Activated CD4-positive, alpha-beta T cell treated with anti-CD3 and anti-CD28 coated beads, Interleukin-2, amount 50 U/mL, for 4 hours (primary cell): ENCODE measurements at regions not wholly inside any gene's neighbourhood (a gene's known extent, or its start where the extent isn't known, plus 50 kb on each side); places are given as distances from the start of the nearest gene placed in this dataset.

Source experiments
- DNase-seq, 2 experiments: peaks; one replicate each; pipeline ENCODE4 v3.0.0-alpha.2; 2020

DNA sequence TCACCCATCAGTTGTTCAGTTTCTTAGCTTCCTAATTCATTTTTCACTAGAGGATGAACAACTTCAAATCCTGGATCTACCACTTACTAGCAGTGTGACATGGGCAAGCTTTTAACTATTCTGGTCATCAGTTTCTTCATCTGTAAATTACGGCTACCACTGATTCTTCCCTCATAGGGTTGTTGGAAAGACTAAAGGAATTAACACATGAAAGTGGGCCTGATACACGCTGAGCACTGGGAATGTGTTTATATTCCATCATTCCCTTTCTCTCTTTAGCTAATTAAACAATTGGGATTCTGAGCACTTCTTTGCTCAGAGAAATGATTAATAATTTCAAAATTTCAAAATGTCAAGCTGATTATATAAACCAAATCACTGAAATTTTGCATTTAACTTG, 862.3 kb upstream of the GCFC2 start:
- no peak for DNase-seq

DNA sequence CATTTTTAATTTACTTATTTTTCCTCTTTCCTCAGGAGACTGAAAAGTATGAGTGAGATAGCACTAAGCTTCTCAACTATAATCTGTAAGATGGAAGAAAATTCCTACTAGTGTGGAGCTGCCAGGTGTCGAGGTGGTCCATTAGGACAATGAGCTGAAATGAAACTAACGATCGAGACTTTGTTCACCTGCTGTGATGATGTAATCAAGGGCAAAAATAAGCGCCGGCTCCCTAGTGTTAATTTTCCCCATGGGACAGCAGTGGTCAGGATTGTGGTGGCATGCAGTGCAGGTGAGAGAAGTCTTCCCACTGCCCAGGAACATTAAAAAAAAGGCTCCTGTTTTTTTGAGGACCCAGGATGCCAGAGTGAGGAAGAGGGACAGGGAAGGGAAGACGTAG, 859.1 kb upstream of the GCFC2 start:
- no peak for DNase-seq

DNA sequence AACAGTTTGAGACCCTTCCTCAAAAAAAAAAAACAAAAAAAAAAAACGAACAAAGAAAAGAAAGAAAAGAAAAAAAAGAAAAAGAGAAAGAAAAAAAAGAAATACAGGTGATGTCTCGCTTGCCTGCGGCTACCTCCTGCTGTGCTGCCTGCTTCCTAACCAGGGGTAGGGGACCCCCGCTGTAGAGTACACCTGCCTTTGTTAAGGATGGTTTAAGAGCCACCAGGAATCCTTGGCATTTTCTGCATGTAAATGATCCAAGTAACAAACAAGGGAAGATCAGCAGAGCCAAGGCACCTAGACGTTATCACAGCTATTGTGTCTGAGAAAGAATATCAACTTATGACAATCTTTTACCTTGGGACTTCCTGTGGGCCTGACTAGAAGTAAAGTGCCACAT, 856.8 kb upstream of the GCFC2 start:
- DNase-seq = no peak

DNA sequence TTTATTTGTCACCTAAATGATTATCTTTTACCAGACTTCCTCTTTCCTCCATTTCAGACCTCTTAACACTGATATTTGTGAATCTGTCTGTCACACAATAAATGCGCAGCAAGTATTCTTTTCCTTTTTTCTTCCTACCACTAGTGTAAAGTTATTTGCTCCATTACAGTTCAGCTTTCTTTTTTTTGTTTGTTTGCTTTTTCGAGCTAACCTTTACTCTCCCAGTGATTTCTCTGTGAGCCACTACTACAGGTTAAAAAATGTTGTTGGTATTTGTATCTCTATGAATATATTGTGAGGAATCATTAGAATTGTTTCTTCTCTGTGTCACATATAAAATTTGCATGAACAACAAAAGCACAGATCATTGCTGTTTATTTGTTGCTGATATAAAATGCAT, 854.0 kb upstream of the GCFC2 start:
- DNase-seq = no peak

DNA sequence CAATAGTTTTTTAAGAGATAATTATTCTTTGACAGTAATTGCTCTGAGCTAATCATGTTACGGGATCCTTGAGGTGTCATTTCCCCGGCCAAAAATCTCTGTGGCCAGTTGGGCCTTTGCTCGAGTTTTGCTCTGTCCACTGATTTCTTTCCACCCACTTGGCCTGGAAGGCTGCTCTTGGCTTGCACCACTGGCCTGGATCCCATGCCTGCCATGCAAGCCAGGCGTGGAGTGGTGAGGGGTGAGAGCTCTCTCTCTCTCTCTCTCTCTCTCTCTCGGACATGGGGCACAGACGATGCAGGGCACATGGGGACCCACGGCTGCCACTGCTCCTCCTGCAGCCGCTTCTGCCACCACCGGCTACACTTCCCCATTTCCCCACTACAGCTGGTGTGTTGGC, 853.0 kb upstream of the GCFC2 start:
- no peak for DNase-seq

DNA sequence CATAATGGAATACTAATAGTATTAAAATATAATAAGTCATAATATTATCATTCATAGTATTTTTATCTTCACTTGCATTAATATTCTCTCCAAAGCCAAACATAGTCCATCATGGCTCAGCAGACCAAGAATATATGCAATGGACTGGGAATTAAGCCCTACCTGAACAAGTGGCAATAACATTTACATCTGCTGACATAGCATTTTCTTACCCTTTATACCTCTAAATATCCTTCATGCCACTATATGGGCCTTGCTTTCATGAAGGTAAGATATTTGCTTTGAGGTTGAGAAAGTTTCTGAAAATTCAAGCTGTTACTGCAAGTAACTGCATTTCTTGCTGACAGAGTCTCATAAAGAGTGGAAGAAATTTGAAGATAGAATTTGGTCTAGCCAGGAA, 847.4 kb upstream of the GCFC2 start:
- no peak for DNase-seq

DNA sequence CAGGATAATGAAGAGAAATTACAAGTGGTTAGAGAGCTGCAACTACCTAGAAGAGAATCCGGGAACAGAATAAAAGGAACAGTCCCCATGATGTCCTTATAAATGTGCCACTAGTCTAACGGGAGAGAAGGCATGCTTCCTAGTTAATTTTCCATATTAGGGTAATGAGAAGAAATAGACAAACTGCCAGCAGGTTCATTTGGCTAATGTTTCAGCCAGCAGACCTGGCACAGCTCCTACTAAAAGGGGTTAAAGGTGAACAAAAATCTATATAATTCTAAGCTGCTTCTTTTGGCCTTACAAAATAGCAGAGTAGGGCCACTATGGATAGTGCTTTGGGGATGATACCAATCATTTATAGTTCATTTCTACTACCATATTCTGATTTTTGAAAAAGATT, 845.3 kb upstream of the GCFC2 start:
- no peak for DNase-seq

DNA sequence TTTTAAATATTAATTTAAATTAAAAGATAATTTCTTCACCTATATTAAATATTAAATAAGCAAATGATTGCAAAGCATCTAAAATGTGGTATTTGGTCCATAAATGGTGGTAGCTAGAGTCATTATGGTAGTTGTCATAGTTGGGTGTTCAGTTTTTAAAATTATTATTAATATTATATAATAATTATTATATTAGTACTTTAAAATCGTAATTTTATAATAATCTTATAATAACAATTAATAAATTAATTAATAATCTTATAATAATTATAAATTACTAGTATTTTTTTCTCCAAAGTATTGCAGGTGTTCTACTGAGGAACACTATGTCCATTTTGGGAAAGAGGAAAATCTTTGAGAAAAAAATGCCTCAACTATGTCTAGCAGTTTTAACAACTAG, 835.5 kb upstream of the GCFC2 start:
- DNase-seq = no peak

DNA sequence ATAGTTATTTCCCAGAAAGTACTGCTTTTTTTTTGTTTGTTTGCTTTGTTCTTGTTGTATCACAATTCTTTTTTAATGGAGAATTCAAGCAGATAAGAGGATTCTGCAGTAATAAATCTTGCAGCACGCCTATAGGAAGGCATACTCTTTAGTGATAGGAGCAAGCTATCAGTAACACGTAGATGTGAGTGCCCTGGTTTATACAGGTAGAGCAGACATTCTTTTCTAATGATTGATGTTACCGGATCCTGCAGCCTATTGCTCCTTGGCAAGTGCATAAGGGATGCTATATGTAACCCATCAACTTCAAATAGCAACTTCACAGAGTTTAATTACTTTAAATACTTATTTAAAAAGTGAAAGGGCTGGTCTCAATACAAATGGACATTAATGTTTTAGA, 834.2 kb upstream of the GCFC2 start:
- no peak for DNase-seq

DNA sequence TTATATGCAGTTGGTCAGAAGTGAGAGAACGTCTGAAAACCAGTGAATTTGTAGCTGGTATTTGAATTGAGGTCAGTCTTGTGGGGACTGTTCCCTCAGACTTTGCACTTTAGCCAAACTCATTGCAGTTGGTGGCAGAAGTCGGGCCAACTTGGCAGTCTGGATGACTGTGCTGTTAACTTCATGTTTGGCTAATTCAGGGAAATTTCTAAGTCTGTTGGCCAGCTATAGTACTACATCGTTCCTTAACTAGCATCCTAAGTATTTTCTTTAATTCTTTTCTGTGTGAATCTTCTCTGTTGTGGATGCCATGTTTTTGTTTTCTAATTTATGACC, 806.8 kb upstream of the GCFC2 start:
- DNase-seq = no peak

DNA sequence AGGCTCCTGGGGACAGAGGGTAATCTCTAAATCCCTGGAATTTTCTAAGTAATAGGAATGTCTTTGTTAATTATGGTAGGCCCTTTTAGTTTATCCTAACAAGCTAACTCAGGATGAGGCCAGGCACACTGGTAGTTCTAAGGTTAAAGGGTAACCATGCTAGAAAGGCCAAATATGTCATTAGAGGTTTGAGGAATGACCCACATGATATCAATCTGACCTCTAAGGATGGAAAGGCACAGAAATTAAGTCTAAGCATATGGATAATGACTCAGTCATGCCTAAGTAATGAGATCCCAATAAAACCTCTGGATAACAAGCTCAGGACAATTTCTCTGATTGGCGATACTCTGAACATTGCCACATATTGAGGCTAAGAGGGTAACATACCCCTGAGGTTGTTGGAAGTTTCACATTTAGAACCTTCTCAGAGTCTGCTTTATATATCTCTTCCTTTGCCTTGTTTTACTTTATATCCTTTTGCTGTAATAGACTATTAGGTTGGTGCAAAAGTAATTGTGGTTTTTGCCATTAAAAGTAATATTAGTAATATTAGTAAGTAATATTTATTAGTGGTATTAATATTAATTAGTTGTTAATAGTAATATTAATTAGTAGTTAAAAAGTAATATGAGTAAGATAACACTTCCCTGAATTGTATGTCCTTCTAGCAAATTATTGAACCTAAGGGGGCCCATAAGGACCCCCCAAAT, 806.3 kb upstream of the GCFC2 start:
- no peak for DNase-seq

DNA sequence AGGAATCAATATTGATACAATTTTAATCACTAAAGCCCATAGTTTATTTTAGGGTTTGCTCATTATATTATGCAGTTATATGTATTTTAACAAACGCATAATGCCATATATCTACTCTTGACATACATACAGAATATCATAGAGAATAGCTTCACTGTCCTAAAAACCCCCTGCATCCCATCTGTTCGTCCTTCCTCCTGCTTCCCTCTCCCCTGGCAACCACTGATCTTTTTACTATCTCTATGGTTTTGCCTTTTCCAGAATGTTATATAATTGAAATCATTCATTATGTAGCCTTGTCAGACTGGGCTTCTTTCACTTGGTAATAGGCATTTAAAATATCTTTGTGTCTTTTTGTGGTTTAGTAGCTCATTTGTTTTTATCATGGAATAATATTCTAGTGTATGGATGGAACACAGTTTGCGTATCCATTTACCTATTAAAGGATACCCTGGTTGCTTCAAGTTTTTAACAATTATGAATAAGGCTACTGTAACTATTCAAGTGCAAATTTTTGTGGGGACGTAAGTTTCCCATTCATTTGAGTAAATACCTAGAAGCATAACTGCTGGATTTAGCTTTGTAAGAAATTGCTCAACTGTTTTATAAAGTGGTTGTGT, 801.6 kb upstream of the GCFC2 start:
- no peak for DNase-seq

DNA sequence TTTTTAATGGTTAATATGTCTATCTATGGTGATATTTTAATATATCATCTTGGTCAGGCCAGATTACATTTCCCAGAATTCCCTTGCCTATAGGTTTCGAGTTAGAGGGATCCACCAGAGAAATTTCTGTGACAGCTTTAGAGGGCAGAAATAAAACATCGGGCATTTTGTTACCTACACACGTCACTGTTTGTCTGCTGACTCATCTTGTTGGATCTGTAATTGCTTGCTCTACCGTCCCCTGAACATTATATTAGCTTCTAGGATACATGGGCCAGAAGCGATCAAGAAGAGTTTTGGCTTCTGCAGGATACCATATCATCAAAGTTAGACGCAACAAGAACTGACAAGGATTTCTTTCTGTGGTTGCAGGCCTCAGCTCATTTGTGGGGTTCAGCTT, 795.8 kb upstream of the GCFC2 start:
- no peak for DNase-seq

DNA sequence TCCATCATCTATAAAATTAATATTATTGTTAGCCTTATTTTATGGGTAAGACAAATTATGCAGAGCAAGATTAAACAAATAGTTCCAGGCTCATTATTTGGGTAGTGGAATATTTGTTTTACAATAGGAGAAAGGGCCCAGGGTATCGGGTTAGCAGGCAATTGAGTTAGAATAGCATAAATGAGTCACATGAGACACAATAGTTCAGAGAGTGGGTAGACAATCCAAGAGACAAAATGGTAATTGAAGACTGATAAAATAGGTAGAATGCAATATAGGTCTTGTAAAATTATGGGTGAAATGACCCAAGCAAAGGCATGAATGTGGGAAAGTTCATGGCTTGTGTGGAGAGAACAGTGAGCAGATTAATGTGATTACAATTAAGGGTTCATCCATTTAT, 790.9 kb upstream of the GCFC2 start:
- no peak for DNase-seq

DNA sequence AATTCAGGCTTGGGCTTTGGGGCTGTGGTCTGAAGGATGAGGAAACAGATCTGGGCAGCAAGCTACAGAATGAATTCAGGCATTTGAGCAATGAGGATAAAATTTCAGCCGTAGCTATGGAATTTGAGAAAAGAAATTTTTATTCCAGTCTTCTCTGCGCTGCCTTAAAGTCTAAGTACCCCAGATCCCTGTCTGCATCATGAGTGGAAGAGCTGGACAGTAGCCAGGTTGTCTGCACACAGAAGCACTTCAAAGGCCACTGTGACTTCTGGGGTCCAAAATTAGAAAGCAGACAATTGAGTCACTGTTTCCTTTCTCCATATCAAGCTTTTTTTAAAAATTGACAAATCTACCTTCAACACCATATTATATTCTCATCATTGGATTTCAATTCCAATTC, 787.6 kb upstream of the GCFC2 start:
- DNase-seq = no peak

DNA sequence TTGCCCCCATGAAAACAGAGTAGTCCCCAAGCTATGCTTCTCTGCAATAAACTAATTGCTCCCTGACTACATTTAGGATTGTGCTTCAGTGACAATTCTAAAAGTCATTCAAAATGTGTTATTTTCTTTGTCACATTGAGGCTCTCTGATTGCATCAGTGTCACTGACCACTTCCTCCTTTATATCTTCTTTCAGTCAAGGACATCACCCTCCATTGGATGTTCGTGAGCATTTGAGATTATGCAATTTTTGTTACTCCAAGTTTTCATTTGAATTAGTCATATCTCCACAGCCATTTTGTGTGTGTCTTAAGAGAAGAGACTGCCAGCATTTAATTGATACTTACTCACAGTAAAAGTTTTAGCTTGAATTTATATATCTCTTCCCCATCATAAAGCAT, 780.8 kb upstream of the GCFC2 start:
- no peak for DNase-seq

DNA sequence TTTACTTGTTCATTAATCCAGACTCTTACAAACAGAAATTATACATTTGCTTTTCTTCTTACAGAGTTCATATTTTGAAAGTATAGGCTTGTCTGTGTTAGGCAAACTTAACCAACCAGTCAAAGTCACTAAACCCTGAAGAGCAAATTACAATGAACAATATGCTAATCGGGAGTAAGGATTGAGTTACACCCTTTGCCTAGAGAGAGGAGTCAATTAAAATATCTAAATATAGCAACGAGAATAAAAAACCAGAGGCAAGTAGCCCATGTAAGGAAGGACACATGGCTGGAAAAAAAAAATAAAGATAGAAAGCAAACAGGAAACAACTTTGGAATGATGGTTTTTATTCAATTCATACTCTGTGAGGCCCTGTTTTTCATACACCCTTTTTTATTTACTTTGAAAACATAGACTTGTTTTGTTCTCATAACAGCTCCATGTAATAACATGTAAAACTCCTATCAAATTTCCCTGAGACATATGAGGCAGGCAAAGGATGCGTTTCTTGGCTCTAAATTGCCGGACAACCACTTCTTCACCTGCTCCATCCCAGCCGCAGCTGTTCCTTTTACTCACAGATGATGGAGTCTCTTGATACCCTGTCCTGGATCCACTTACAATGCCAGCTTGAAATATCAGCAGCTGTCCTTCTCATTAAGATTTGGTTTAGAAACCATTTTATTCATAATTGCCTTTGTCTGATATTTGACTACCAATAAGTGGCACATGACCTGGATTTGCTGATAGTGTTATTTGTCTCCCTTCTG, 767.7 kb upstream of the GCFC2 start:
- no peak for DNase-seq

DNA sequence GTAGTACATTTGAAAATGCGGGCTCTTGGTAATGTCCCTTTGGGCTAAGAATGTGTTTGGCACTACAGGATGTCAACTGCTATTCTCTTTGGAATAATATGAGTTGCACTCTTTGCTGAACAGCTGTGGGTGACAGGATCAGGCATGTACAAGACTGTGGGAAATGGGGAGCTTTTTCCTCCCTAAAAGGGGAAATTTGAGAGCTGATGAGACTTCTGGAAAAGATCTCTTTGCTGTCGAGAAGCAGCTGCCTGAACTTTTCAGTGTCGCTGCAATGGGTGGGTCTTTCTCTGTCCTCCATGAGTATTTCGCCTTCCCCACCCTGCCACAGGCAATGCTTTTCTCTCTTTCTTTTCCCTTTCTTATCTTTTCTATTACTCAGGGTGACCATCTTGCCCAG, 762.2 kb upstream of the GCFC2 start:
- DNase-seq = no peak

DNA sequence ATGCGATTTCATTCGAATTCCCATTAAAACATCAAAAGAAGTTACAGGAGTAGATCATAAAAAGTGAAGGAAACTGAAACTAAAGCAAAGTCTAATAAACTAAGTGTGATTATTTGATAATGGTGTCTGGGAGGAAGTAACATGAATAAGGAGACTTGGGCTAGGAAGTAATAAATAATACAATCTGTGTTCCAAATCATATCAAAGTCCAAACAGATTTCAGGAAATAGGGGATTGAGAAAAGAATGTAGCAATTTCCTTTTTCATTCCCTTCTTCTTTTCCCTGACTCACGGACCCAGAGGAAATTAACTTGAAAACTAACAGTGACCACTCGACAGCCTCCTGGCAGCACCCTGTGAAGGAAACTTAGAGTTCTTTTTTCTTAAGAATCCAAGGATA, 758.4 kb upstream of the GCFC2 start:
- no peak for DNase-seq

DNA sequence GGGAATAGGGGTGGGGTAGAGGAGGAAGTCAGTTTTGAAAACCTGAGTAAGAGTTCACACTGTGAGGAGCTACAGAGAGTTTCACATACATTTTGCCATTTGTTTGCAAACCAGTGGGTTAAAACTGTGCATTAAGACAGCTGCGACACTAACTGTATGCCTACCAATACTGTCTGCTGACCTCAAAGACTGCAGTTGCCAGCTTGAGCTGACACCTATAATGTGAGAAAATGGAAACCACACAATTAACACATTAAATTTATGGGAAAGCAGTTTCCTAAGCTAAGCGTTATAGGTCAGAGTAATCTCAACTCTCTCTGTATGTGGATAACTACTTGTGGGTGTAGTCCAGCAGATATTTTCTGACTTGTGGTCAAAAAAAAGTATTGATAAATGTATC, 756.6 kb upstream of the GCFC2 start:
- no peak for DNase-seq

DNA sequence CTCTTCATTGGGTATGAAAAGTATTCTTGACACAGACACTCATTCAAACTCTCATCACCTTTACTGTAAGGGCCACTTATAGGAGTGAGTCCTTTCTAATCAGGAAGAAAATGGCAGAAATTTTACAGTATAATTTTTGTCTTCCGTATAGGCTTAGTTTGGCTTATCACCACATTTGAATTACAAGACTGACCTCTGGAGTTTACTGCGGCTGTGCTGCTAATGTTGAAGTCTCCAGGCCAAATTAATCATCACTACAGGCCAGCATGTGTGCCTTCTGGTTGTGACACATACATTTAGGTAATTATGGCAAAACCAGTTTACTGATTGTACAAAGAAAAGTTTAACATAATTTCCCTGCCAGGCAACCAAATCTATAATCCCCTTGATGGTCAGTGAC, 753.6 kb upstream of the GCFC2 start:
- DNase-seq = no peak

DNA sequence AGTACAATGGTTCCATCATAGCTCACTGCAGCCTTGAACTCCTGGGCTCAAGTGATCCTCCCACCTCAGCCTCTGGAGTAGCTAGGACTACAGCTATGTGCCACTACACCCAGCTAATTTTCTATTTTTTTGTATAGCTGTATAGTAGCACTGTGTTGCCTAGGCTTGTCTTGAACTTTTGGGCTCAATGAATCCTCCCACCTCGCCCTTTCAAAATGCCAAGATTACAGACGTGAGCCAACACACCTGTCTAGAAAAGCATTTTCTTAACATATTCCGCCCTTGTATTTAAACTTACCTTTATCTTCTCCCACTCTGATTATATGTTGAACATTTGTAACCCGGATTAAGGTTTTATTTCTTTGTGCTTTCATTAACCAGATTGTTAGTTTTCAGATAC, 750.7 kb upstream of the GCFC2 start:
- DNase-seq = no peak

DNA sequence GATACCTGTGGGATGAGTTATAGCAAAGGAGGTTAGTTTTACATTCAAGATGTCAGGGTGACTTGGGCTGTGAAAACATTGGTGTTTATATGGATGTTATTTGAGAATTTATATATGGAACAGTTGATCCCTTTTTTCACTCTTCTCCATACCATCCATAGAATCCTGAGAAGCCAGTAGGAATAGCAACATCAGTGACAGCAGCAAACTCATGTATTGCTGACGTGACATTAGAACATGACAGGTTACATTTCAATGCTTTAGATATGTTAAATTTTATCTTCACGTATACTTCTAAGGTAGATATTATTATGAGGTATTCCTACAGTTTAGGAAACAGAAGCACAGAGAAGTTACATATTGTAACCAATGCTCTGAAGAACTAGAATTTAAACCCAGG, 745.2 kb upstream of the GCFC2 start:
- no peak for DNase-seq

DNA sequence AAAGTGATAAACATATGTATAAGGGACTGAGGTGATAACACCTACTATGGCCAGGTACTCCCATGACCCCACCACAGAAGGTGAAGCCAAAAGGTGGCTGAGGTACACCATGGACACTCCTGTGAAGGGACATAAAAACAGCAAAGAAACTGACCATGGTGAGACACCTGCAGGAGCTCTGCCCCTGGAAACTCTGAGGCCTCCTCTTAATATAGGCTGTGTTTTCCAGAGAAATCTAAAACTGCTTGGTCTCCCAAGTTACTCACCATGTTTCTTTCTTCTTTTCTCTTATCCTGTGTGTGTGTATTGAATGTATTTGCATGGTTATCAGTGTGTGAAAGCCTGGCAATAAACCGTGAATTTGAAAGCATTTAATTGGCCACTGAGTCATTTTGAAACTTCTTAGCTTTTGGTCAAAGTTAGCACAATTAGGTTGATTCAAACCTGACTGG, 739.3 kb upstream of the GCFC2 start:
- DNase-seq = no peak

DNA sequence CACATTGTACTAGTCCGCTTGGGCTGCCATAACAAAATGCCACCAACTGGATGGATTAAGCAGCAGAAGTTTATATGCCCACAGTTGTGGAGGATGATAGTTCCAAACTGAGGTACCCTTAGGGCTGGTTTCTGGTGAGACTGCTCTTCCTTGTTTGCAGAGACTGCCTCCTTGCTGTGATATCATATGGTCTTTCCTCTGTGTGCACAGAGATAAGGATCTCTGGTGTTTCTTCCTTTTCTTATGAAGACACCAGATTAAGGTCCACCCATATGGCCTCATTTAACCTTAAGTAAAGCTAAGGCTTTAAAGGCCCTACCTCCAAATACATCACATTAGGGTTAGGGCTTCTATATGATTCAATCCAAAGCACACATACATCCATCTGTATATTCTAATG, 738.2 kb upstream of the GCFC2 start:
- no peak for DNase-seq
